ENCODE measurements at regions not wholly inside any gene's neighbourhood (a gene's known extent, or its start where the extent isn't known, plus 50 kb on each side); places are given as distances from the start of the nearest gene placed in this dataset.
A peak's percentile ranks its signal among the peaks of the same experiment; 100 is the strongest.
"Not testable (repeated sequence)": the region's sequence is repeated elsewhere in the genome, so short reads cannot be mapped to it uniquely, and the experiment has no call there.

- Mint-ChIP-seq H3K4me1 (ENCODE audit: low read depth, unreplicated experiment) (peaks cover 4% of the 10 kb centered on the region), H3K4me3 (ENCODE audit: unreplicated experiment) (no peak overlapping the region), H3K27me3 (ENCODE audit: unreplicated experiment) (no peaks in the 10 kb centered on the region), H3K27ac (ENCODE audit: unreplicated experiment) (no peak overlapping the region), H3K9me3 (ENCODE audit: unreplicated experiment) (no peaks in the 10 kb centered on the region), H3K36me3 (ENCODE audit: unreplicated experiment) (no peaks in the 10 kb centered on the region)
- TF ChIP-seq CTCF (IDR thresholded peaks at IDR 0.05; ENCODE audit: partially characterized antibody, unreplicated experiment): peak; percentile 35
- peak; percentile 16 for DNase-seq
Observed at GRCh38 chr9:31542384-31543055, 841.9 kb upstream of the ACO1 start.

- TF ChIP-seq CTCF (IDR thresholded peaks at IDR 0.05; ENCODE audit: partially characterized antibody, unreplicated experiment): no peak
- no peak overlapping the region for H3K27ac Mint-ChIP-seq (ENCODE audit: unreplicated experiment)
- H3K4me3 Mint-ChIP-seq (ENCODE audit: unreplicated experiment): no peak overlapping the region
Observed at GRCh38 chr9:31554941-31555340, 829.5 kb upstream of the ACO1 start.

GRCh38 chr9:31556667-31557463 is 827.6 kb upstream of the ACO1 start:
- TF ChIP-seq CTCF (IDR thresholded peaks at IDR 0.05; ENCODE audit: partially characterized antibody, unreplicated experiment): no peak
- H3K4me1 Mint-ChIP-seq (ENCODE audit: low read depth, unreplicated experiment): no peaks in the 10 kb centered on the region

More at GRCh38 chr9:31554941-31555340, 829.5 kb upstream of the ACO1 start:
- Mint-ChIP-seq H3K27me3 (ENCODE audit: unreplicated experiment) (no peaks in the 10 kb centered on the region), H3K4me1 (ENCODE audit: low read depth, unreplicated experiment) (no peaks in the 10 kb centered on the region), H3K9me3 (ENCODE audit: unreplicated experiment) (no peaks in the 10 kb centered on the region), H3K36me3 (ENCODE audit: unreplicated experiment) (no peaks in the 10 kb centered on the region)
- no peak for DNase-seq

GRCh38 chr9:31572190-31572589 is 812.3 kb upstream of the ACO1 start:
- H3K36me3 Mint-ChIP-seq (ENCODE audit: unreplicated experiment); H3K27me3 Mint-ChIP-seq (ENCODE audit: unreplicated experiment); H3K9me3 Mint-ChIP-seq (ENCODE audit: unreplicated experiment); H3K4me3 Mint-ChIP-seq (ENCODE audit: unreplicated experiment); DNase-seq; H3K4me1 Mint-ChIP-seq (ENCODE audit: low read depth, unreplicated experiment); H3K27ac Mint-ChIP-seq (ENCODE audit: unreplicated experiment): not testable (repeated sequence)

More at GRCh38 chr9:31556667-31557463, 827.6 kb upstream of the ACO1 start:
- H3K27ac Mint-ChIP-seq (ENCODE audit: unreplicated experiment): no peak overlapping the region
- no peak for DNase-seq
- H3K9me3 Mint-ChIP-seq (ENCODE audit: unreplicated experiment): peaks cover 1% of the 10 kb centered on the region
- no peak overlapping the region for H3K4me3 Mint-ChIP-seq (ENCODE audit: unreplicated experiment)
- H3K36me3 Mint-ChIP-seq (ENCODE audit: unreplicated experiment): no peaks in the 10 kb centered on the region
- peaks cover 5% of the 10 kb centered on the region for H3K27me3 Mint-ChIP-seq (ENCODE audit: unreplicated experiment)

GRCh38 chr9:31573561-31573960 is 810.9 kb upstream of the ACO1 start:
- no peak for TF ChIP-seq CTCF (IDR thresholded peaks at IDR 0.05; ENCODE audit: partially characterized antibody, unreplicated experiment)
- no peaks in the 10 kb centered on the region for H3K4me1 Mint-ChIP-seq (ENCODE audit: low read depth, unreplicated experiment)
- no peaks in the 10 kb centered on the region for H3K27me3 Mint-ChIP-seq (ENCODE audit: unreplicated experiment)
- no peaks in the 10 kb centered on the region for H3K36me3 Mint-ChIP-seq (ENCODE audit: unreplicated experiment)
- no peak for DNase-seq
- no peak overlapping the region for H3K4me3 Mint-ChIP-seq (ENCODE audit: unreplicated experiment)
- no peak overlapping the region for H3K27ac Mint-ChIP-seq (ENCODE audit: unreplicated experiment)
- H3K9me3 Mint-ChIP-seq (ENCODE audit: unreplicated experiment): no peaks in the 10 kb centered on the region
